WTC11 (cell line): ENCODE measurements at regions not wholly inside any gene's neighbourhood (a gene's known extent, or its start where the extent isn't known, plus 50 kb on each side); places are given as distances from the start of the nearest gene placed in this dataset.

ENCODE experiments used
- ATAC-seq: fragments of 200-7000 bp; cut with Tn5 transposase; 2 replicates; pipeline ENCODE4 v1.10.0; 2021; ENCODE audit warnings: mild to moderate bottlenecking, moderate library complexity
- CTCF ChIA-PET: fragments of 300-600 bp; sonication (Branson Sonifier 250); formaldehyde crosslinking; loops from one replicate; lab custom pipeline; 2021; ENCODE audit warnings: antibody characterized with exemption; lab: Charles Lee
- POLR2A ChIA-PET: fragments of 350-600 bp; sonication (Branson Sonifier 250); formaldehyde crosslinking; loops from one replicate; lab custom pipeline; 2021; ENCODE audit warnings: antibody characterized with exemption; lab: Charles Lee
- DNase-seq: peaks from one replicate; pipeline ENCODE4 v3.0.0; 2021; ENCODE audit warnings: low spot score
- H3K27ac Mint-ChIP-seq: 2 replicates; pipeline ENCODE4 v1.8.0; 2021; ENCODE audit warnings: mixed read lengths
- H3K27me3 Mint-ChIP-seq: 2 replicates; pipeline ENCODE4 v1.8.0; 2021; ENCODE audit warnings: low read depth, mild to moderate bottlenecking, moderate library complexity, mixed read lengths
- H3K36me3 Mint-ChIP-seq: 2 replicates; pipeline ENCODE4 v1.8.0; 2021; ENCODE audit warnings: mixed read lengths
- H3K4me1 Mint-ChIP-seq: 2 replicates; pipeline ENCODE4 v1.8.0; 2022; ENCODE audit warnings: mixed read lengths
- H3K4me3 Mint-ChIP-seq: 2 replicates; pipeline ENCODE4 v1.8.0; 2021; ENCODE audit warnings: mild to moderate bottlenecking, moderate library complexity, mixed read lengths
- H3K9me3 Mint-ChIP-seq: 2 replicates; pipeline ENCODE4 v1.8.0; 2021; ENCODE audit warnings: mixed read lengths
- CREM ChIP-seq: sonication (generic); formaldehyde crosslinking; IDR thresholded peaks from 2 replicates; pipeline ENCODE4 v1.8.1; 2022; ENCODE audit warnings: mild to moderate bottlenecking, missing genetic modification reagents, moderate library complexity
- GABPB1 ChIP-seq: sonication (generic); formaldehyde crosslinking; IDR thresholded peaks from 2 replicates; pipeline ENCODE4 v1.8.1; 2023; ENCODE audit warnings: mild to moderate bottlenecking, missing genetic modification reagents
- NFE2L1 ChIP-seq: sonication (generic); formaldehyde crosslinking; IDR thresholded peaks from 2 replicates; pipeline ENCODE4 v1.8.1; 2023; ENCODE audit warnings: missing genetic modification reagents
- TF ChIP-seq, protein P1 (sequence below): fragments of 250-450 bp; sonication (Bioruptor Pico); conservative IDR thresholded peaks from 2 replicates; pipeline ENCODE4 v1.9.0; 2021; ENCODE audit warnings: mild to moderate bottlenecking
- TF ChIP-seq, protein P2 (sequence below): sonication (generic); formaldehyde crosslinking; IDR thresholded peaks from 2 replicates; pipeline ENCODE4 v1.8.1; 2022; ENCODE audit warnings: mild to moderate bottlenecking, moderate library complexity, missing genetic modification reagents
- TF ChIP-seq, protein P3 (sequence below): sonication (generic); formaldehyde crosslinking; IDR thresholded peaks from 2 replicates; pipeline ENCODE4 v1.8.0; 2022; ENCODE audit warnings: mild to moderate bottlenecking, missing genetic modification reagents
- TF ChIP-seq, protein P4 (sequence below): sonication (generic); formaldehyde crosslinking; IDR thresholded peaks from 2 replicates; pipeline ENCODE4 v1.8.0; 2023; ENCODE audit warnings: missing genetic modification reagents, mild to moderate bottlenecking, borderline replicate concordance
- TF ChIP-seq, protein P5 (sequence below): sonication (generic); formaldehyde crosslinking; conservative IDR thresholded peaks from 2 replicates; pipeline ENCODE4 v1.8.1; 2023; ENCODE audit warnings: mild to moderate bottlenecking, low read depth, missing genetic modification reagents, moderate library complexity
- TF ChIP-seq, protein P6 (sequence below): fragments of 250-450 bp; sonication (Bioruptor Pico); IDR thresholded peaks from 2 replicates; pipeline ENCODE4 v1.9.0; 2021; ENCODE audit warnings: mild to moderate bottlenecking

DNA sequence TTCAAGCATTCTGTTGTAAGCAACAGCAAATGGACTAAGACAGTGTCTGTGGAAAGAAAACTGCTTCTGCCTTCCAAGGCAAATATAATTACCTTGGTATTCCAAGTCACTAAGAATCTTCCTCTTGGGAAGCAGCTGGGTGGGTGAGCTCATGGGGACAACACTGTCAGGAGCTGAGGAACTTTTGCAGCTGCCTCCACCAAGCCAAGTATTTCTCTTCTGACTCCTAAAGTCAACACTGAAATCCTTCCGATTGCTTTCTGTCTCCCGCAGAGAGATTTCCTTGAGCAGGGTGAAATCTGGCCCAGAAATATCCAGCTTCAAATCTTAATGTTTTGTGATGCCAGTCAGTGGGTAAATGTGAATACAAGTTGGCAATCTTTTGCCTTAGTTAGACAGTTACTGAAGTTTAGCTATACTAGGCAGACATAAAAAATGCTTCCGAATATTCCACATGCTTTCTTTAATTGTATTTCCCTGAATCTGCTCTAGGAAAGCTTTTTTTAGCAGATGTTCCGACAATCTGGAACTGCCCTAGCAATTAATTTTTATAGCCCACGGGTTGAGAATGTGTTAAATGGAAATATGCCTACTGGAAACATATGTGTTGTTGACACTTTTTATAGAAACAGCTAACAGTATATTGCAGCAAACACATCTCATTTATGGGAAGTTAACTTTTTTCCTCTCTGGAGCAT, 369.9 kb upstream of the DAB2 start (continued):
- TF ChIP-seq, protein P1, sequence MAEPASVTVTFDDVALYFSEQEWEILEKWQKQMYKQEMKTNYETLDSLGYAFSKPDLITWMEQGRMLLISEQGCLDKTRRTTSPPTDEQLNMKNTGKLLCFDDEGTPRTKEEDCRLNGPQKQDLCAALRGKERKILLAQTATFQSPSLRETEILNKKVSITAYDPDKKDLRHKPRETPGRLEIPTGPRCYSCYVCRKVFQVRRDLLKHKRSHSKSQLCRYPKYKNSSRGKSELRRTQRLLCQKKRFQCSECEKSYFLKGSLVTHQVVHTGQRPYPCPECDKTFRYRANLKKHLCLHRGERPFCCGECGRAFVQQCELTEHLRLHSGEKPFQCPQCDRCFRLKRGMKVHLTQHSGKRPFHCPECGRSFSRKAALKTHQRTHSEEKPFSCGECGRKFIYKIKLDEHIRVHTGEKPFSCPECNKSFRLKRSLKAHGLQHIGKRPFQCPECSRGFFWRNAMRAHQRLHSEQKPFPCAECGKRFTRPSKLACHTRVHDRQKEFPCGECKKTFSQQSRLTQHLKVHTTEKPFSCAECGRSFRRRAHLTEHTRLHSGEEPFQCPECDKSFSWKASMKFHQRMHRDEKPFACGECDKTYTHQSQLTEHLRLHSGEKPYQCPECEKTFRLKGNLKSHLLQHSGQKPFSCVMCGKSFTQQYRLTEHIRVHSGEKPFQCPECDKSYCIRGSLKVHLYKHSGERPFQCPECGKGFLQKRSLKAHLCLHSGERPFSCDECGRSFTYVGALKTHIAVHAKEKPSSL (CRISPR knock-in tag): no peak
- TF ChIP-seq GABPB1 (CRISPR knock-in tag): no peak
- TF ChIP-seq CREM (CRISPR knock-in tag): no peak
- no peak for TF ChIP-seq NFE2L1 (CRISPR knock-in tag)
- TF ChIP-seq, protein P2, sequence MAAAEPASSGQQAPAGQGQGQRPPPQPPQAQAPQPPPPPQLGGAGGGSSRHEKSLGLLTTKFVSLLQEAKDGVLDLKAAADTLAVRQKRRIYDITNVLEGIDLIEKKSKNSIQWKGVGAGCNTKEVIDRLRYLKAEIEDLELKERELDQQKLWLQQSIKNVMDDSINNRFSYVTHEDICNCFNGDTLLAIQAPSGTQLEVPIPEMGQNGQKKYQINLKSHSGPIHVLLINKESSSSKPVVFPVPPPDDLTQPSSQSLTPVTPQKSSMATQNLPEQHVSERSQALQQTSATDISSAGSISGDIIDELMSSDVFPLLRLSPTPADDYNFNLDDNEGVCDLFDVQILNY (CRISPR knock-in tag): no peak

DNA sequence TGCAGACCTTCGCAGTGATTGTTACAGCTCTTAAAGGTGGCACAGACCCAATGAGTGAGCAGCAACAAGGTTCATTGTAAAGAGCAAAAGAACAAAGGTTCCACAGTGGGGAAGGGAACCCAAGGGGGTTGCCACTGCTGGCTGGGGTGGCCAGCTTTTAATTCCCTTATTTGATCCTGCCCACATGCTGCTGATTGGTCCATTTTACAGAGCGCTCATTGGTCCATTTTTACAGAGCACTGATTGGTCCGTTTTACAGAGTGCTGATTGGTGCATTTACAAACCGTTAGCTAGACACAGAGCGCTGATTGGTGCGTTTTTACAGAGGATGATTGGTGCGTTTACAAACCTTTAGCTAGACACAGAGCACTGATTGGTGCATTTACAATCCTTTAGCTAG, 360.6 kb upstream of the DAB2 start:
- peaks cover 26% of the 10 kb centered on the region for H3K9me3 Mint-ChIP-seq
- H3K27ac Mint-ChIP-seq: no peak overlapping the region
- POLR2A ChIA-PET: no interaction called here

DNA sequence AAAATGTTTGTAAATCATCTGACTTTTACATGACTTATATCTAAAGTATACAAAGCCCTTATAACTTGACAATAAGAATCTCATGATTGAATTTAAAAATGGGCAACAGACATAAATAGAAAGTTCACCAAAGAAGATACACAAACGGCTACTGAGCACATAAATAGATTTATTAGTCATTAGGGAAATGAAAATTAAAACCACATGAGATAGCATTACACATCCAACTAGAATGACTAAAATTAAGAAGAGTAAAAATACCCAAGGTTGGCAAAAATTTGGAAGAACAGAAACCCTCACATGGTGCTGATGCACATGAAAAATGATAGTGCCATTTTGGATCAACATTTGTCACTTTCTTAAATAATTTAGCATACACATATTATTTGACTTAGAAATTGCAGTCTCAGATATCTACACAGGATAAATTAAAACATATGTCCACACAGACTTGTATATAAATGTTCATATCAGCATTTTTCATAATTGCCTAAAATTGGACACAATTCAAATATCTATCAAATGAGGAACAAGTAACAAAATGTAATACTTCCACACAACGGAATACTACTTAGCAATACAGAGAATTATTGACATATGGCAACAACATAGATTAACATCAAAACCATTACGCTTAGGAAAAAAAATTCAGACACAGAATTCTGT, 359.1 kb upstream of the DAB2 start:
- DNase-seq (no peak), ATAC-seq (no peak)
- Mint-ChIP-seq H3K36me3 (peaks cover 8% of the 10 kb centered on the region), H3K4me1 (peaks cover 16% of the 10 kb centered on the region), H3K27ac (no peak overlapping the region), H3K4me3 (no peak overlapping the region), H3K9me3 (peaks cover 30% of the 10 kb centered on the region), H3K27me3 (no peaks in the 10 kb centered on the region)
- TF ChIP-seq, protein P3, sequence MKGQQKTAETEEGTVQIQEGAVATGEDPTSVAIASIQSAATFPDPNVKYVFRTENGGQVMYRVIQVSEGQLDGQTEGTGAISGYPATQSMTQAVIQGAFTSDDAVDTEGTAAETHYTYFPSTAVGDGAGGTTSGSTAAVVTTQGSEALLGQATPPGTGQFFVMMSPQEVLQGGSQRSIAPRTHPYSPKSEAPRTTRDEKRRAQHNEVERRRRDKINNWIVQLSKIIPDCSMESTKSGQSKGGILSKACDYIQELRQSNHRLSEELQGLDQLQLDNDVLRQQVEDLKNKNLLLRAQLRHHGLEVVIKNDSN (CRISPR knock-in tag): no peak
- TF ChIP-seq, protein P4, sequence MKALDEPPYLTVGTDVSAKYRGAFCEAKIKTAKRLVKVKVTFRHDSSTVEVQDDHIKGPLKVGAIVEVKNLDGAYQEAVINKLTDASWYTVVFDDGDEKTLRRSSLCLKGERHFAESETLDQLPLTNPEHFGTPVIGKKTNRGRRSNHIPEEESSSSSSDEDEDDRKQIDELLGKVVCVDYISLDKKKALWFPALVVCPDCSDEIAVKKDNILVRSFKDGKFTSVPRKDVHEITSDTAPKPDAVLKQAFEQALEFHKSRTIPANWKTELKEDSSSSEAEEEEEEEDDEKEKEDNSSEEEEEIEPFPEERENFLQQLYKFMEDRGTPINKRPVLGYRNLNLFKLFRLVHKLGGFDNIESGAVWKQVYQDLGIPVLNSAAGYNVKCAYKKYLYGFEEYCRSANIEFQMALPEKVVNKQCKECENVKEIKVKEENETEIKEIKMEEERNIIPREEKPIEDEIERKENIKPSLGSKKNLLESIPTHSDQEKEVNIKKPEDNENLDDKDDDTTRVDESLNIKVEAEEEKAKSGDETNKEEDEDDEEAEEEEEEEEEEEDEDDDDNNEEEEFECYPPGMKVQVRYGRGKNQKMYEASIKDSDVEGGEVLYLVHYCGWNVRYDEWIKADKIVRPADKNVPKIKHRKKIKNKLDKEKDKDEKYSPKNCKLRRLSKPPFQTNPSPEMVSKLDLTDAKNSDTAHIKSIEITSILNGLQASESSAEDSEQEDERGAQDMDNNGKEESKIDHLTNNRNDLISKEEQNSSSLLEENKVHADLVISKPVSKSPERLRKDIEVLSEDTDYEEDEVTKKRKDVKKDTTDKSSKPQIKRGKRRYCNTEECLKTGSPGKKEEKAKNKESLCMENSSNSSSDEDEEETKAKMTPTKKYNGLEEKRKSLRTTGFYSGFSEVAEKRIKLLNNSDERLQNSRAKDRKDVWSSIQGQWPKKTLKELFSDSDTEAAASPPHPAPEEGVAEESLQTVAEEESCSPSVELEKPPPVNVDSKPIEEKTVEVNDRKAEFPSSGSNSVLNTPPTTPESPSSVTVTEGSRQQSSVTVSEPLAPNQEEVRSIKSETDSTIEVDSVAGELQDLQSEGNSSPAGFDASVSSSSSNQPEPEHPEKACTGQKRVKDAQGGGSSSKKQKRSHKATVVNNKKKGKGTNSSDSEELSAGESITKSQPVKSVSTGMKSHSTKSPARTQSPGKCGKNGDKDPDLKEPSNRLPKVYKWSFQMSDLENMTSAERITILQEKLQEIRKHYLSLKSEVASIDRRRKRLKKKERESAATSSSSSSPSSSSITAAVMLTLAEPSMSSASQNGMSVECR (CRISPR knock-in tag): no peak
- ChIA-PET CTCF (no interaction called here), POLR2A (no interaction called here)

More for the DNA sequence above, 360.6 kb upstream of the DAB2 start:
- CTCF ChIA-PET: no interaction called here
- ATAC-seq: no peak
- TF ChIP-seq, protein P5, sequence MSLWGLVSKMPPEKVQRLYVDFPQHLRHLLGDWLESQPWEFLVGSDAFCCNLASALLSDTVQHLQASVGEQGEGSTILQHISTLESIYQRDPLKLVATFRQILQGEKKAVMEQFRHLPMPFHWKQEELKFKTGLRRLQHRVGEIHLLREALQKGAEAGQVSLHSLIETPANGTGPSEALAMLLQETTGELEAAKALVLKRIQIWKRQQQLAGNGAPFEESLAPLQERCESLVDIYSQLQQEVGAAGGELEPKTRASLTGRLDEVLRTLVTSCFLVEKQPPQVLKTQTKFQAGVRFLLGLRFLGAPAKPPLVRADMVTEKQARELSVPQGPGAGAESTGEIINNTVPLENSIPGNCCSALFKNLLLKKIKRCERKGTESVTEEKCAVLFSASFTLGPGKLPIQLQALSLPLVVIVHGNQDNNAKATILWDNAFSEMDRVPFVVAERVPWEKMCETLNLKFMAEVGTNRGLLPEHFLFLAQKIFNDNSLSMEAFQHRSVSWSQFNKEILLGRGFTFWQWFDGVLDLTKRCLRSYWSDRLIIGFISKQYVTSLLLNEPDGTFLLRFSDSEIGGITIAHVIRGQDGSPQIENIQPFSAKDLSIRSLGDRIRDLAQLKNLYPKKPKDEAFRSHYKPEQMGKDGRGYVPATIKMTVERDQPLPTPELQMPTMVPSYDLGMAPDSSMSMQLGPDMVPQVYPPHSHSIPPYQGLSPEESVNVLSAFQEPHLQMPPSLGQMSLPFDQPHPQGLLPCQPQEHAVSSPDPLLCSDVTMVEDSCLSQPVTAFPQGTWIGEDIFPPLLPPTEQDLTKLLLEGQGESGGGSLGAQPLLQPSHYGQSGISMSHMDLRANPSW (CRISPR knock-in tag): no peak
- TF ChIP-seq, protein P6, sequence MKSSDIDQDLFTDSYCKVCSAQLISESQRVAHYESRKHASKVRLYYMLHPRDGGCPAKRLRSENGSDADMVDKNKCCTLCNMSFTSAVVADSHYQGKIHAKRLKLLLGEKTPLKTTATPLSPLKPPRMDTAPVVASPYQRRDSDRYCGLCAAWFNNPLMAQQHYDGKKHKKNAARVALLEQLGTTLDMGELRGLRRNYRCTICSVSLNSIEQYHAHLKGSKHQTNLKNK (CRISPR knock-in tag): no peak
- TF ChIP-seq, all 79 proteins: peak for 0
- Mint-ChIP-seq H3K27me3 (no peaks in the 10 kb centered on the region), H3K4me3 (no peak overlapping the region), H3K36me3 (peaks cover 8% of the 10 kb centered on the region), H3K4me1 (peaks cover 9% of the 10 kb centered on the region)
- no peak for DNase-seq
